ENCODE measurements at regions not wholly inside any gene's neighbourhood (a gene's known extent, or its start where the extent isn't known, plus 50 kb on each side); places are given as distances from the start of the nearest gene placed in this dataset.

GRCh38 chr6:113511100-113511499, 346.0 kb upstream of the MARCKS start:
- DNase-seq (ENCODE audit: low read depth in 1 of 2, low spot score in 1 of 2): no peak
- no peak for TF ChIP-seq CTCF (IDR thresholded peaks at IDR 0.05; ENCODE audit: low read depth, low read length)

GRCh38 chr6:113512576-113512975, 344.6 kb upstream of the MARCKS start:
- no peak for TF ChIP-seq CTCF (IDR thresholded peaks at IDR 0.05; ENCODE audit: low read depth, low read length)
- Histone ChIP-seq H3K27me3 (peaks cover 12% of the 10 kb centered on the region), H3K4me3 (no peak overlapping the region), H3K4me1 (ENCODE audit: low read depth) (no peaks in the 10 kb centered on the region), H3K27ac (no peak overlapping the region), H3K9me3 (ENCODE audit: low read depth) (no peaks in the 10 kb centered on the region), H3K36me3 (no peaks in the 10 kb centered on the region)
- no peak for DNase-seq (ENCODE audit: low read depth in 1 of 2, low spot score in 1 of 2)

More at GRCh38 chr6:113511100-113511499, 346.0 kb upstream of the MARCKS start:
- Histone ChIP-seq H3K4me1 (ENCODE audit: low read depth) (no peaks in the 10 kb centered on the region), H3K27ac (no peak overlapping the region), H3K9me3 (ENCODE audit: low read depth) (no peaks in the 10 kb centered on the region), H3K4me3 (no peak overlapping the region), H3K27me3 (peaks cover 9% of the 10 kb centered on the region), H3K36me3 (no peaks in the 10 kb centered on the region)

- Histone ChIP-seq H3K4me1 (ENCODE audit: low read depth) (no peaks in the 10 kb centered on the region), H3K9me3 (ENCODE audit: low read depth) (no peaks in the 10 kb centered on the region), H3K36me3 (no peaks in the 10 kb centered on the region), H3K27ac (no peak overlapping the region), H3K27me3 (peaks cover 12% of the 10 kb centered on the region), H3K4me3 (no peak overlapping the region)
- DNase-seq (ENCODE audit: low read depth in 1 of 2, low spot score in 1 of 2): no peak
- no peak for TF ChIP-seq CTCF (IDR thresholded peaks at IDR 0.05; ENCODE audit: low read depth, low read length)
These were observed 344.1 kb upstream of the MARCKS start for GRCh38 chr6:113513086-113513485.

- Histone ChIP-seq H3K4me3 (no peak overlapping the region), H3K27ac (no peak overlapping the region), H3K27me3 (peaks cover 8% of the 10 kb centered on the region), H3K4me1 (ENCODE audit: low read depth) (peaks cover 3% of the 10 kb centered on the region), H3K9me3 (ENCODE audit: low read depth) (no peaks in the 10 kb centered on the region), H3K36me3 (no peaks in the 10 kb centered on the region)
- TF ChIP-seq CTCF (IDR thresholded peaks at IDR 0.05; ENCODE audit: low read depth, low read length): no peak
- peak in 1 of 2 donors; percentile 6 for DNase-seq (ENCODE audit: low read depth in 1 of 2, low spot score in 1 of 2)
These were observed 334.8 kb upstream of the MARCKS start for GRCh38 chr6:113522376-113522775.

GRCh38 chr6:113524826-113525225, 332.3 kb upstream of the MARCKS start:
- H3K27me3 ChIP-seq: peaks cover 11% of the 10 kb centered on the region
- no peaks in the 10 kb centered on the region for H3K9me3 ChIP-seq (ENCODE audit: low read depth)
- H3K4me3 ChIP-seq: no peak overlapping the region
- peak in 1 of 2 donors; percentile 10 for DNase-seq (ENCODE audit: low read depth in 1 of 2, low spot score in 1 of 2)
- no peaks in the 10 kb centered on the region for H3K36me3 ChIP-seq
- peaks cover 3% of the 10 kb centered on the region for H3K4me1 ChIP-seq (ENCODE audit: low read depth)
- H3K27ac ChIP-seq: no peak overlapping the region
- no peak for TF ChIP-seq CTCF (IDR thresholded peaks at IDR 0.05; ENCODE audit: low read depth, low read length)

GRCh38 chr6:113526553-113526952, 330.6 kb upstream of the MARCKS start:
- H3K27ac ChIP-seq: no peak overlapping the region
- no peak for TF ChIP-seq CTCF (IDR thresholded peaks at IDR 0.05; ENCODE audit: low read depth, low read length)

More at GRCh38 chr6:113526553-113526952, 330.6 kb upstream of the MARCKS start:
- Histone ChIP-seq H3K27me3 (peaks cover 11% of the 10 kb centered on the region), H3K4me3 (no peak overlapping the region), H3K4me1 (ENCODE audit: low read depth) (peaks cover 3% of the 10 kb centered on the region), H3K36me3 (no peaks in the 10 kb centered on the region), H3K9me3 (ENCODE audit: low read depth) (no peaks in the 10 kb centered on the region)
- DNase-seq (ENCODE audit: low read depth in 1 of 2, low spot score in 1 of 2): no peak
